Middle frontal gyrus (tissue), 1 donor: ENCODE measurements at regions not wholly inside any gene's neighbourhood (a gene's known extent, or its start where the extent isn't known, plus 50 kb on each side); places are given as distances from the start of the nearest gene placed in this dataset.
A peak's percentile ranks its signal among the peaks of the same experiment; 100 is the strongest.

Experiments used
- DNase-seq: peaks from one replicate; pipeline ENCODE4 v3.0.0-alpha.2; 2015; ENCODE audit warnings: low spot score; ENCODE audit errors: extremely low spot score

- DNase-seq: peak; percentile 22
These were observed 425.7 kb upstream of the USP24 start for GRCh38 chr1:55640708-55641473.

GRCh38 chr1:55639526-55639925 lies 424.4 kb upstream of the USP24 start:
- DNase-seq: no peak

- DNase-seq: no peak
These were observed 423.9 kb upstream of the USP24 start for GRCh38 chr1:55639051-55639450.

GRCh38 chr1:55636696-55637095 lies 421.5 kb upstream of the USP24 start:
- no peak for DNase-seq

GRCh38 chr1:55635856-55636255 lies 420.7 kb upstream of the USP24 start:
- no peak for DNase-seq

GRCh38 chr1:55634516-55634915 lies 419.4 kb upstream of the USP24 start:
- DNase-seq: no peak

GRCh38 chr1:55632906-55633305 lies 417.7 kb upstream of the USP24 start:
- DNase-seq: no peak

GRCh38 chr1:55632058-55632457 lies 416.9 kb upstream of the USP24 start:
- DNase-seq: no peak

- DNase-seq: no peak
These were observed 416.3 kb upstream of the USP24 start for GRCh38 chr1:55631509-55631908.

- DNase-seq: no peak
These were observed 411.2 kb upstream of the USP24 start for GRCh38 chr1:55626326-55626725.

GRCh38 chr1:55624766-55625165 lies 409.6 kb upstream of the USP24 start:
- no peak for DNase-seq

- DNase-seq: no peak
These were observed 408.1 kb upstream of the USP24 start for GRCh38 chr1:55623311-55623710.

GRCh38 chr1:55622074-55622473 lies 406.9 kb upstream of the USP24 start:
- no peak for DNase-seq

GRCh38 chr1:55618199-55618598 lies 403.0 kb upstream of the USP24 start:
- DNase-seq: no peak

- no peak for DNase-seq
These were observed 402.3 kb upstream of the USP24 start for GRCh38 chr1:55617288-55617982.

GRCh38 chr1:55612988-55613387 lies 397.8 kb upstream of the USP24 start:
- no peak for DNase-seq

- DNase-seq: no peak
These were observed 396.0 kb upstream of the USP24 start for GRCh38 chr1:55611123-55611522.

- DNase-seq: no peak
These were observed 395.0 kb upstream of the USP24 start for GRCh38 chr1:55610203-55610602.

GRCh38 chr1:55609630-55610029 lies 394.5 kb upstream of the USP24 start:
- no peak for DNase-seq

- DNase-seq: no peak
These were observed 390.0 kb upstream of the USP24 start for GRCh38 chr1:55605155-55605554.

GRCh38 chr1:55604749-55605148 lies 389.6 kb upstream of the USP24 start:
- DNase-seq: no peak

- no peak for DNase-seq
These were observed 389.0 kb upstream of the USP24 start for GRCh38 chr1:55604179-55604578.

GRCh38 chr1:55600242-55600641 lies 385.1 kb upstream of the USP24 start:
- no peak for DNase-seq
